ENCODE measurements at regions not wholly inside any gene's neighbourhood (a gene's known extent, or its start where the extent isn't known, plus 50 kb on each side); places are given as distances from the start of the nearest gene placed in this dataset.

- TF ChIP-seq CTCF (IDR thresholded peaks at IDR 0.05) (peak; percentile 25 to 61 (median 55)), POLR2A (IDR thresholded peaks at IDR 0.05) (no peak)
These were observed 171.9 kb downstream of the SHANK2 start for GRCh38 chr11:71080239-71081097.

Measured in adrenal gland (tissue), 5 donors.